HL-60/S4 treated with retinoic acid at 250 ng/mL for 4 days and 3 days (cell line): ENCODE measurements at regions not wholly inside any gene's neighbourhood (a gene's known extent, or its start where the extent isn't known, plus 50 kb on each side); places are given as distances from the start of the nearest gene placed in this dataset.

Experiments used
- in situ Hi-C: fragments of 300-500 bp; cut with MboI; formaldehyde crosslinking; loops from 2 replicates; pipeline ENCODE4 v1.7.0; 2022; ENCODE audit warnings: low sequenced_read_pairs

DNA sequence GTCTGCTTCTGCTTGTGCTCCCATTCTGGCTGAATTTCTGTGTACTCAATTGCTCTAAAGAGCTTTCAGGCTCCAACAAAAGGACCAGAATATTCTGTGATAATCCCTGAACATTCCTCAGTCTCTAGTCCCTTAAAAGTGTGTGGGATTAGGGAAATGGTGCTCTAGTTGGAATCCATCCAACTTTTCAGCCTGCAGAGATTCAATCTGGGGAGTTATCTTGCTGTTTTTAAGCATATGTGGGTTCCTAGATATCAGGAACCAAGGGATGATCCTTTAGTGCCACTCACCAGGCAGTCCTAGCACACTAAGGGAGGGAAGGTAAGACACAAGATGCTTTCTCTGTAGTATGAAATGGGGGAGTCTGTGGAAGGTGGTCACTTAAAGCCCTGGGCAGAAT lies 140.3 kb upstream of the SLC1A4 start:
- in situ Hi-C loops: no loop called here

DNA sequence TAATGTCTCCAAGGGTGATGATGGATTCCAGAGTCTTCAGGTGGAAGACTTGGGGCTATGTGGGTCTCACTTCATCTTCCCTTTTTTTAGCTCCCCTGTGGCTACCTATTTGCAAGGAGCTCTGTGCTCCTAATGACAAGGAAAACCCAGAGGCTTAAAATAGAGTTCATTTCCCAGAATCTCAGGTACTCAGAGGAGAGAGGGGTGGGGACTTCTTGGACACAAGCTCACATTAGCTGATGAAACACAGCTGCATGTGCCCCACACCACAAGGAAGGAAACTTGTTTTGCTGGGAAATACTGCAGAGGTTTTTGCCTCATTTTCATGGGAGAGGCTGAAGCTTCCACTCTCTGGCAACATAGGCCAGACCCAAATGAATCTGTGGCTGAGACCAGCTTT lies 138.6 kb upstream of the SLC1A4 start:
- in situ Hi-C loops: loop anchor here (10.0 kb wide), 1 partner anchor 206 kb away; no protein-coding TSS in a partner anchor

DNA sequence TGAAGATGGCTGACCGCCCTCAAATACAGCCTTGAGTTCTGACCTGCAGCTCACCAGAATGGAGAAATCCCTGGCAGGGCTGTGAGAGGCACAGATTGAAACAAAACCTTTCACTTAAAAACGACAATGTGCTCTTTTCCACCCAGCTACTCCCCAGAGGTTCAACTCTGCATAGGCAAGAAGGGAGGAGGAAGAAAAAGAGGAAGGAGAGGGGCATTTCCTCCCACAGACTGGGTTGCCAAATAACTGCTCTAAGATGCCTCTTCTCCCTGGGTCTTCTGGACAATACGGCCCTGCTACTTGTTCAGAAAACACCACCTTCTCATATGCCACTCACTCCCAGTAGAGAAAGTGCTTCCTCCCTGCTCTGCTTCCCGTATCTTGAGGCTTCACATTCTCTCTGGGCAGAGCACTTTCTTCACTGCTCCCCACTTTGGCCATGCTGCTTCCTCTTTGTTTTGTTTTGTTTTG lies 136.4 kb upstream of the SLC1A4 start:
- in situ Hi-C loops: loop anchor here (10.0 kb wide), 1 partner anchor 208 kb away; no protein-coding TSS in a partner anchor

DNA sequence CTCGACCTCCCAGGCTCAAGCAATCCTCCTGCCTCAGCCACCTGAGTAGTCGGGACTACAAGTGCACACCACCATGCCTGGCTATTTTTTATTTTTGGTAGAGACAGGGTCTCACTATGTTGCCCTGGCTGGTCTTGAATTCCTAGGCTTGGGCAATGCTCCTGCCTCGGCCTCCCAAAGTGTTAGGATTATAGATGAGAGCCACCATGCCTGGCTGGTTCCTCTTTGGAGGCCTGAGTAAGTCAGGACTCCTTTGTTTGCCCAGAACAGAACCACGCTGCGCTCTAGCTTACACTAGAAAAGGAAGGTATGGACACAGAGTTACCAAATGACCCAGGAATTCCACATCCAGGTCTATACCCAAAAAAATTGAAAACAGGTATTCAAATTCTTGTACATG lies 135.9 kb upstream of the SLC1A4 start:
- in situ Hi-C loops: loop anchor here (10.0 kb wide), 1 partner anchor 209 kb away; no protein-coding TSS in a partner anchor

DNA sequence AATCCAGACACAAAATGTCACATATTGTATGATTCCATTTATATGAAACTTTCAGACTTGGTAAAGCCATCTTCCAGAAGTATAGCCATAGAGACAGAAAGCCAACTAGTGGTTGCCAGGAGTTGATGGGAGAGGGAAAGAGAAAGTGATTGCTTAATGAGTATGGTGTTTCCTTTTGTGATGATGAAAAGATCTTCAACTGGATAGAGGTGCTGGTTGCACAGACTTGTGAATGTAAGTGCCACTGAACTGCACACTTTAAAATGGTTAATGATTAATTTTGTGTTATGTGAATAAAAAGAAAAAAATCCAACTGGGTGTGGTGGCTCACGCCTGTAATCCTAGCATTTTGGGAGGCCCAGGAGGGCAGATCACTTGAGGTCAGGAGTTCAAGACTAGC lies 135.3 kb upstream of the SLC1A4 start:
- in situ Hi-C loops: loop anchor here (10.0 kb wide), 1 partner anchor 209 kb away; no protein-coding TSS in a partner anchor

DNA sequence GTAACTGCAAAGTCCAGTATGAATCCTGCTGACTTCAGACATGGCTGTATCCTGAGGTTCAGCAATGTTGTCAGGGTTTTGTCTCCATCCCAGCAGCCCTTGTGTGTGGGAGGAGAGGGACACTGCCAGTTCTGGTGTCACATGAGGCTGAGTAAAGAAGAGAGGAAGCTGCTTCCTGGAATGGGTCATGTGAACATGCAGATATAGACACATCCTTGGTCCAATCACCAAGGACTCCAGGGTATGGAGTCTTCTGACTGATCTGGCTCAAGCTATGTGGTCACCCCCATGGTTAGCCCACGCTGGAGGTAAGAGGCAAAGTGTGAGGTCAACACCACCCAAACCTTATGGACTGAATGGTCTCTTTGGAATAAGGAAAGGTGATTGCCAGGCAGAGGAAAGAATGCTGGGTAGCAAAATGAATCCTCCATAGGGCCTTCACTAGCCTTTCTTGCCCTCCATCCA lies 134.4 kb upstream of the SLC1A4 start:
- in situ Hi-C loops: loop anchor here (10.0 kb wide), 1 partner anchor 210 kb away; no protein-coding TSS in a partner anchor

DNA sequence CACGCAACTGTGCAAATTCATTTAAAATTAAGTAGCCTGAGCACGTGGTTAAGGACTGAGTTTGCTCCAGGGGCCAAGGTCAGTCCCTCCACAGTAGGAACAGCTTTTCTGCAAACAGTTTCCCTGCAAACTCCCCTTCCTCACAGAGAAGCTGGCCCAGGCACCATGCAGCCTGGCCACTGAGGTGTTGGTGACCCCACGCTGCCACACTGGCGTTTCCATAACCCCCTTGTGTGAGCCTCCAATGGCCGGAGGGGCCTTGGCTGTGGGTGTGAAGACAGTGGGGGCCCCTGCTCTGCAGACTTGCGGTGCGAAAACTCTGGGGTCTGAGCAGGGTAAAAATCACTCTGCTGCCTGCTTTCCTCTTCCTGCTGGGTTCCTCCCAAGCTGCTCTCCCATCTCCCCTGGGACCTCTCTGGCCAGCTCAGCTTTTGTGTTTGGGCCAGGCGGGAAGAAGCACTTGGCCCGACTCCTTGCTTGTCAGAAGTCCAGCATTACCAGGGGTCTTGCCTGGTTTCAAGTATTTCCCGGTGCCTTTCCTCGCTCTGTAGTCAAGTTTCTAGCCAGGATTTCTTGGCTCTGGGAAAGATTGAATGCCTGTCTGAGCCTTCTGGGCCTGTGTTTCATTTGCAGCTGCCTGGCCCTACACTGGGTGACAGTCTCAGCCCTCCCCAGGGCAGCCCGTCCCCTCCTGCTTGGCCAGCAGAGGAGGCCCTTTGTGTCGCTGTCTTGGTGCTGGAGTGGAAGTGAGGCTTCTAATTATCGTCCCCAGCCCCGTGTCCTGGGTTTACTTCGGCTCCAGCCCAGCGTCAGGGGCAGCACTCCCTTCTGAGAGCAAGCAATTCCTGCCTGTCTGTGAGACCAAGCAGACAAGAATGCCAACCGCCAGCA lies 131.4 kb upstream of the SLC1A4 start:
- in situ Hi-C loops: loop anchor here (10.0 kb wide), 1 partner anchor 213 kb away; no protein-coding TSS in a partner anchor

DNA sequence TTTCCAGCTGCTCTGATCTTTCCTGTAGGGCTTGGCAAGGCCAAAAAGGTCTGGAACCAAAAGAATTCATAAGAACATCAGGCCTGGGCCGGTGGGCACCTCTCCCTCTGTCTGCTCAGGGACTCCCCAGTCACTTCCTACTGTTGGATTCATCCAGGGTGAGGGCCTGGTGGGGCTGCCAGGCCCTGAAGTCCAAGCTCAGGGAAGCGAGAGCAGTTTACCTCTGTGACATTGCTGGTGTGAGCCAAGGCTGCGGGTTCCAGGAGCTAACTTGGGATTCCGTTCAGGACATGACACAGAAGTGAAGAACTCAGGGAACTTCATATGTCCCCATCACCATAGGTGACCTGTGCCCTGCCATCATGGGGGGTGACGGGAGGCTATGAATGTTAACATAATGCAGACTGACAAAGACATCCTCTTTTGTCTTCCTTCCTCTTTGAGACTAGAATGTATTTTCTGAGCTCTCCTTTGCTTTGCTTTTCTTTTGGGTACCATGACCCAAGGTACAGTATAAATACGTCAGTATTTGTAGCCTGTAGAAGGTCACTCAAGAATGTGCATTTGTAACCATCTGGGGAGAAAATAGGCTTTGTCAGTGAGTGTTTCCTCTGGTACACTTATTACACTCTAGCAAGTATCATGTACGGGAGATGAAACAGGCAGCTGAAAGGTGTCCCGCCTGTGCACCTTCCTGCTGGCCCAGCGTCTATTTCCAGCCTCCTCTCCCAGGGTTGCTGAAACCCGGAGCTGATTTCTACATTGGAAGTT lies 130.5 kb upstream of the SLC1A4 start:
- in situ Hi-C loops: loop anchor here (10.0 kb wide), 1 partner anchor 214 kb away; no protein-coding TSS in a partner anchor

DNA sequence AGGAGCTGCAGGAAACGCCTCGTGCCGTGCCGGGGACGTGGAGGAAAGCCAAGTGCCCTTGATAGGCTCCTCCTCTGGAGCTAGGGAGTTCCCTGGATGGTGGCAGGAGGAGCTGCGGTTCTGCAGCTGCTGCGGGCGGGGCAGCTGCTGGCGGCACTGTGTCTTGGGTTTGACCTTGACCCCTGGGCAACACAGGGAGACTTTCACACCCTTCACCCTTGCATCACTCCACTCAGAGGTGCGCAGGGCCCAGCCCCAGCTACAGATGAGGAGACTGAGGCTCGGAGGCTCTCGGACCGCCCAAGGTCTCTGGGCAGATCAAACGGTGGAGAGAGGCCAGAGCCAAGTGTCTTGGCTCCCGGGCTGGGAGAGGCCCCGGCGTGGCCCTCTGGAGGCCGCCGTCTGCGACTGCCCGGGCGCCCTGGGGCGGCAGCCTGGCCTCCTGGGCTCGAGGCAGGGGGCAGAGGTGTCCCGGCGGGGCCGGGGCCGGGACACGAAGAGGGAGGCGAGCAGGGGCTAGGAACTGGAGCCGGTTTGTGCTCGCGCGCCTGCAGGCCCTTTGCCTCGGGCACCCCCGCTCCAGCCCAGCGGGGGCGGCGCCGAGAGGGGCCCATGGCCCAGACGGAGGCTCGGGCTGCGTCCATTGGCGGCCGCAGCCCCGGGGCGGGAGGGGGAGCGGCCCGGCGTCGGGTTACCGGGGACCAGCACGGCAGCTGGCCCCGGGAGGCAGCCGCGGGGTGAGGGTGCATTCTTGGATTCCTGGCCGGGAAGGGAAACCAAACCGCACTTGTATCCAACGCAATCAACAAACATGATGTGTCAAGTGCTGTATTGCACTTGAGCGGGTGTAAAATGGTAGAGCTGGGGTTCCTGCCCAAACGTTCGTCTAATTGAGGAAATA lies 129.6 kb upstream of the SLC1A4 start:
- in situ Hi-C loops: loop anchor here (10.0 kb wide), 1 partner anchor 215 kb away; no protein-coding TSS in a partner anchor

DNA sequence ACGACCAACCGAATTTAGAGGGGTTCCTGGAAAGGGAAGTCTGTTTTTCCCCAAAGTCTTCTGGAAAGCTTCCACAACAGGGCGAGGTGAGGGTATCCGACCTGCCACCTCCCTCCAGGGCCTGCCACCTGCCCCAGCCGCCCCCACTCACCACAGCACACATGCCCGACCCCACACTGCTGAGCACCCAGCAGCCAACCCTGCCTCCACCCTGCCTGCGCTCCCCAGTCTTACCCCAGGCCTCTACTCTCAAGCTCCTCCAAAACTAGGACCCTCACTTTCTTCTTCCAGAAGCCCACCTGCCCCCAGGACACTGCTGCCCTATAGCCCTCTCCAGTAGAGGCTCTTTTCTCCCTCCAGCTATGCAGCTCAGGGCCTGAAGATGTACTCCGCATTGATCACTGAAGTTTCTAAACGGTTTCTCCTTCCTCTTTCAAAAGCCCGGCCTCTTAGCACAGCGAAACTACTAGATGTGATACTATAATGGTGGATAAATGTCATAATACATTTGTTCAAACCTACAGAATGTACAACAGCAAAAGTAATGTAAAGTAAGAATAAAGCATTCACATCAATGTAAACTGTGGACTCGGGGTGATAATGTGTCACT lies 128.8 kb upstream of the SLC1A4 start:
- in situ Hi-C loops: no loop called here

DNA sequence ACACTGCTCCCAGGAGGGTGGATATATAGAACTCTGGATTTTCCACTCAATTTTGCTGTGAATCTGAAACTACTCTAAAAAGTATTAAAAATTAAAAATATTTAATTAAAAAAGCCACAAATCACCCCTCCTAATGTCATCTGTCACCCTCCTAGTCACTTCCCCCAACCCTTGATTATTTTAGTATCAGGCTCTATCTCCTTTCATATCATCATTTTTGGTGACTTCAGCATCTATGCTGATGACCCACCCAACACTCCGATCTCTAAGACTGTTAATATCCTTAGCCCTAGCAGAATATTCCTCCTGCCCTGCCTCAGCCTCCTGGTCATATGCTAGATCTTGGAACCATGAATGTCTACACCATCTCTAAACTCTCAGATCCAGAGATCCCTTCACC lies 128.3 kb upstream of the SLC1A4 start:
- in situ Hi-C loops: no loop called here

DNA sequence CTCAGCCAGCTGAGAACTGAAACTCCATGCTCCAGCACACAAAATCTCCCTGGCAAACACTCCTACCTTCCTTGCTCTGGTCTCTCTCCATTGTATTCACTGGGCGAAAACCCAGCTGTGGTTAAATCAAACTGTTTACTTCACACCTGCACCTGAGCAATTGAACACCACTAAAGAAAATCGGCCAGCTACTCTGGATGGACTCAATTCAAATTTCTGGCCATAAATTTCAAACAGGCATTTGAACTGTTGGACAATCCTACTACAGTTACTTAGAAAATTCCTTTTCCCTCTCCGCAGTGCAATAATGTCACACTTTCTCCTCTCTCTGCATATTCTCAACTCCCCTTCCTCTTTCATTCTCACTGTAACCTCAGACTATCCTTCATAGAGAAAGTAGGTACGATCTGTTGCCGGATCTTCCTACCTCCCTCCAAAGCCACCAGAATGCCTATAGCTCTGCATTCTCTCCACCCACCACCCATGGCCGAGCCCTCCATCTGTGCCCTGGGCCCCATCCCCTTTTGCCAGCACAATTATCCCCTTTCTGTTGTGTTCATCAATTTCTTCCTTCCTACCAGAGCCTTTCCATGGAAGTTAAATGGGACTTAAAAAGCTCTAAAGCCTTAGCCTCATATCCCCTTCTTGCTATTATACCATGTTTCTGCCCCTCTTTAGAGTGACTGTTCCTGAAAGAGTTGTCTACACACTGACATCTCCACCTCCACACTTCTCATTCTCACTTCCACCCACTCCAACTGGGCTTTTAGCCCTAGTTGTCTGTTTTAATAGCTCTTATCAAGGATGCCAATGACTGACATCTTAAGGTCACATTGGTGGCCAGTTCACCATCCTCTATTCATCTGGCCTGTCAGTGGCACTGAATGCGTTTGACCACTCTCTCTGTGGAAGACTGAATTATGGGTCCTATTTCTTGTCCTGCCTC lies 127.5 kb upstream of the SLC1A4 start:
- in situ Hi-C loops: no loop called here

DNA sequence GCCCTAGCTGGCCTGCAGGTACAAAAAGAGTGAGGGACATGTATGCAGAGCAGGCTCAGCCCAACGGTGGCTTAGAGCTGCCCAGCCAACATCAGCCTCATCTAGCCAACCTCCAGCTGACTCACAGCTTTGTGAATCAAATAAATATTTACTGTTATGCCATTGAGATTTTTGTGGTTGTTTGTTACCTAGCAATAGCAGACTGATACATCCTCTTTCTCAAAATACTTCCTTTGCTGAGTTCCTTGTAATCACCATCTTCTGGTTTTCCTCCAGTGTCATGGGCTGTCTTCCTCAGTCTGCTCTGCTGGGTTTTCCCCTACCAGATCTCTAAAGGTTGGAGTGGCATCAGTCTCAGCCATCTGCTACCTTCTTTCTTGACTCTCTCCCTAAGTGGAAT lies 126.6 kb upstream of the SLC1A4 start:
- in situ Hi-C loops: no loop called here

DNA sequence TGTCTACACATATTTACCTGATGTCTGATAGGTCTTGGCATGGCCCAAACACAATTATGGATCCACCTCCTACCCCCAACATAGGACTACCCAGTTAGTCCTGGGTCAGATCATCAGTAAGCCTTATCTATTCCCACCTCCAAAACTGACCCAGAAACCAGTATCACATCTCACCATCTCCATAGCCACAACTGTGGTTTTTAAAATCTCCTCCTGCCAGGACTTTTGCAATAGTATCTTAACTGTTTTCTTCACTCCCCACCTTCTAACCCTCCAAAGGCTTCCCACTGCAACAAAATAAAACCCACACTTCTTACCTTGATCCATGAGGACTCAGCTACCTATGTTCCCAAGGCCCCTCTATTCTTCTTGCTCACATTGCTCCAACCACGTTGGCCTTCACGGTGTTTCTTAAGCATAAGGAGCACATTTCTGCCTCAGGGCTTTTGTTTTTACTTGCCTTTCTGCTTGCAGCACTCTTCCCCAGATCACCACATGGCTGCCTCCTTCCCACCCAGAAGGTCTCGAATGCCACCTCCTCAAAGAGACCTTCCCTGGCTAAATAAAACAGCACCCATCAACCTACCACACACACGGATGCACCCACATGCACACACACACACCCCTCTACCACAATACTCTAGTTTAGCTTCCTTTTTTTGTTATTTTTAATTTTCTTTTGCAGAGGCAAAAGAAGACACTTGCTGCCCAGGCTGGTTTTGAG lies 125.9 kb upstream of the SLC1A4 start:
- in situ Hi-C loops: no loop called here

DNA sequence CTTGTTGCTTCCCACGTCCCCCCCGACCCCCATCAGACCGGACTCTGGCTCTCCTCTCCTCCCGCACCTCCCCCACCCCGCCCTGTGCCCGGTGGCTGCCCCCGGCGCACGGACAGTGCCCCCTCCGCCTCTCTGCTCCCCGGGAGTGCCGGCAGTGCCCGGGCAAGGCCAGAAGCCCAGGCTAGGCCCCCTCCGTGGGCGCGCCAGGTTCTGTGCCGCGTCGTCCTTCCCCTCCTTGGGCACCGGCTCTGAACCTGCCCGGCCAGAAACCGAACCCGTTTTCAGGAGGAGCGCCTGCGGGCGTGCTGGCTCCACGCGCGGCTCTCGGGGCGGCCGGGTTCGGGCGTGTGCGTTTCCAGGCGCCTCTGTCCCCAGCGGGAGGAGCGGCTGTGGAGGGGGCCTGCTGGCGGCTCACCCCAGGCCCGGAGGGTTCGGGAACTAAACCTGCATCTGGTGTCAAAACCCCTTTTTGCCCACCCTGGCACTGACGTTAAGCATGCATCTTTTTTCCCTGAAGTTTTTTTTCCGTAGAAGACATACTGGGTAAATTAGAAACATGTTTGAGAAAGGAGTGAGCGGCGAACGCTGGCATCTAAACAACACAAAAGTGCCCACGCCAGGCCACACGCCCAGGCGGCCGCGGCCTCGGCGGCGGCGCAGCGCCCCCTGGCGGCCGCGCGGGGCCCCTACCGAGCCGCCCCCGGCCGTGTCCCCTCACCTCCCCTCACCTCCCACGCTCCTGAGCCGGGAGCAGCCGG lies 123.9 kb upstream of the SLC1A4 start:
- in situ Hi-C loops: no loop called here

DNA sequence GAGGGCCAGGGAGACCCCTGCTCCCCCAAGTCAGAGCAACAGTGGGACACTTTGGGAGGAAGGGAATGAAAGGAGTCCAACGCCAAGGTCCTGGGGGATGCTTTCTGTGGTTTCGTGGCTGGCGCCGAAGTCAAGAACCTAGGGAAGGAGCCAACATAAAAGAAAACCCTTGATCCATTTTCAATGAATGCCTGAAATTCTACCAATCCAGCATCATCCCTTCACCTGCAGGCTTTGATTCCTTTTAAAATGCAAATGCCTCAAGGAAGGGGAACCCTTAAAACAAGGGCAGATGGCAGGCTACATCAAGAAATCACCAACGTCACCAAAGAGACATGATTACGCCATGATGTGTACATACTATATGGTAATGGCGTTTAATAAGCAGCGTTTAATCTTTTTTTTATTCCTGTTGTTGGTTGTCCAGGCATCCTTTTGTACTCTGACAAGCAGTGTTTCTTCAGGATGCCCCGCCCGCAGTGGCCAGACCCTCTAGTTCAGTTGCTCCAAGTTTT lies 123.3 kb upstream of the SLC1A4 start:
- in situ Hi-C loops: no loop called here

DNA sequence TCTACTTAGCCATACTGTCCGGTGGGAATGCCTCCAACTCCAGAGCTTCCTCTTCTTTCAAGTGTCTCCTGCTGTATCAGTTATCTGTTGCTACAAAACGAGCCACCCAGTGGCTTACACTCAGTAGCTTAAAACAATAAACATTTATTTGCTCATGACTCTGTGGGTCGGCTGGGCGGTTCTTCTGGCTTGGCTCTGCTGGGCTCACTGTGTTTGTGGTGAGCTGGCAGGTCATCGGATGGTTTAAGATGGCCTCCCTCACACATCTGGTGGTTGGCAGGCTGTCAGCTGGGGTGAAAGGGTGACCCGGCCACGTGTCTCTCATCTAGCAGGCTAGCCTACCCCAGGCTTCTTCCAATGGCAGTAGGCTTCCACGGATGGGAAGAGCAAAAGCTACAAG lies 122.4 kb upstream of the SLC1A4 start:
- in situ Hi-C loops: no loop called here
